ENCODE measurements at regions not wholly inside any gene's neighbourhood (a gene's known extent, or its start where the extent isn't known, plus 50 kb on each side); places are given as distances from the start of the nearest gene placed in this dataset.

GRCh38 chr2:82084679-82085392 lies 1780.3 kb upstream of the LRRTM1 start:
- TF ChIP-seq EZH2 (IDR thresholded peaks at IDR 0.05; ENCODE audit: insufficient read depth, poor library complexity, severe bottlenecking) = no peak
- no peak for TF ChIP-seq EZH2phosphoT487 (IDR thresholded peaks at IDR 0.05; ENCODE audit: insufficient read depth, low read depth)

All from GM23248 (cell line).